H1 (cell line): ENCODE measurements at regions not wholly inside any gene's neighbourhood (a gene's known extent, or its start where the extent isn't known, plus 50 kb on each side); places are given as distances from the start of the nearest gene placed in this dataset.

ENCODE experiments used
- CTCF ChIA-PET: fragments of 300-600 bp; sonication (Branson Sonifier 250); formaldehyde crosslinking; loops from one replicate; lab custom pipeline; 2021; ENCODE audit not compliant: partially characterized antibody; lab: Charles Lee
- POLR2A ChIA-PET: fragments of 300-600 bp; sonication (Branson Sonifier 250); formaldehyde crosslinking; loops from one replicate; lab custom pipeline; 2021; ENCODE audit warnings: inconsistent platforms; ENCODE audit not compliant: partially characterized antibody; lab: Charles Lee
- DNase-seq, 2 experiments: peaks; one replicate each; pipeline versions ENCODE4 v3.0.0 to v3.0.0-alpha.2; 2010 to 2022; ENCODE audit warnings: low spot score in 2 of 2, low read depth in 1 of 2, mixed read lengths in 1 of 2
- FAIRE-seq: peaks from 2 replicates; lab custom pipeline; 2011; peaks lifted over from hg19 to GRCh38; lab: Jason Lieb, UNC
- H2AFZ ChIP-seq: 2 replicates; pipeline ENCODE4 v1.8.1; 2012; ENCODE audit warnings: low read length, inconsistent platforms
- H2AK5ac ChIP-seq: 2 replicates; pipeline ENCODE4 v1.6.1; 2013; ENCODE audit warnings: low read depth, low read length
- H2BK120ac ChIP-seq: replicated peaks from 2 replicates; pipeline ENCODE3; 2013; ENCODE audit warnings: low read depth, low read length, inconsistent platforms
- H2BK12ac ChIP-seq: 2 replicates; pipeline ENCODE4 v1.6.1; 2013; ENCODE audit warnings: low read depth, low read length
- H2BK15ac ChIP-seq: 2 replicates; pipeline ENCODE4 v1.6.1; 2013; ENCODE audit warnings: low read length
- H2BK20ac ChIP-seq: 2 replicates; pipeline ENCODE4 v1.6.1; 2013; ENCODE audit warnings: low read length
- H2BK5ac ChIP-seq: 2 replicates; pipeline ENCODE4 v1.6.1; 2013; ENCODE audit warnings: low read depth, low read length
- H3K14ac ChIP-seq: 2 replicates; pipeline ENCODE4 v1.6.1; 2013; ENCODE audit warnings: inconsistent platforms; ENCODE audit not compliant: insufficient read length
- H3K18ac ChIP-seq: 2 replicates; pipeline ENCODE4 v1.6.1; 2013; ENCODE audit warnings: low read length; ENCODE audit errors: extremely low read depth
- H3K23ac ChIP-seq: 2 replicates; pipeline ENCODE4 v1.6.1; 2013; ENCODE audit warnings: inconsistent platforms; ENCODE audit not compliant: insufficient read length
- H3K23me2 ChIP-seq: 2 replicates; pipeline ENCODE4 v1.6.1; 2013; ENCODE audit warnings: low read depth, low read length
- H3K27ac ChIP-seq: 2 replicates; pipeline ENCODE4 v1.6.1; 2011; ENCODE audit warnings: low read depth, low read length, inconsistent platforms
- H3K27me3 ChIP-seq, 4 experiments: replicated peaks in 1 of 4; 1 replicate in 1 of 4; 2 replicates in 3 of 4; pipeline versions ENCODE4 v1.6.1 to v1.8.1; 2011 to 2013; ENCODE audit warnings: low read length in 3 of 4, mild to moderate bottlenecking in 3 of 4, inconsistent platforms in 2 of 4, mixed read lengths in 2 of 4, moderate library complexity in 1 of 4; ENCODE audit not compliant: control insufficient read depth in 3 of 4, insufficient read depth in 3 of 4; ENCODE audit errors: extremely low read depth in 1 of 4
- H3K36me3 ChIP-seq, 4 experiments: 2 replicates each; pipeline versions ENCODE4 v1.6.1 to v1.8.1; 2011 to 2013; ENCODE audit warnings: mild to moderate bottlenecking in 4 of 4, low read length in 3 of 4, moderate library complexity in 2 of 4, control low read depth in 1 of 4, inconsistent platforms in 1 of 4; ENCODE audit not compliant: insufficient read depth in 4 of 4, control insufficient read depth in 2 of 4
- H3K4ac ChIP-seq: replicated peaks from 2 replicates; pipeline ENCODE3; 2013; ENCODE audit warnings: low read length, low read depth, mixed read lengths, inconsistent platforms; ENCODE audit not compliant: insufficient read length
- H3K4me1 ChIP-seq, 4 experiments: replicated peaks in 1 of 4; 1 replicate in 1 of 4; 2 replicates in 3 of 4; pipeline versions ENCODE4 v1.6.1 to v1.8.1; 2011 to 2013; ENCODE audit warnings: low read length in 3 of 4, inconsistent platforms in 2 of 4, mixed read lengths in 1 of 4; ENCODE audit not compliant: insufficient read depth in 4 of 4, control insufficient read depth in 3 of 4
- H3K4me2 ChIP-seq, 2 experiments: 2 replicates each; pipeline versions ENCODE4 v1.6.1 to v1.8.1; 2011 to 2013; ENCODE audit warnings: low read depth in 2 of 2, low read length in 2 of 2, control low read depth in 1 of 2, inconsistent platforms in 1 of 2, mild to moderate bottlenecking in 1 of 2; ENCODE audit not compliant: insufficient read depth in 1 of 2
- H3K4me3 ChIP-seq, 4 experiments: fragments of 200-600, 300-600 bp in 1 of 4; sonication (generic), shearing (Covaris generic), sonication (Bioruptor Twin) in 1 of 4; 2 replicates each; pipeline versions ENCODE4 v1.5.1 to v1.8.1; 2011 to 2016; ENCODE audit warnings: low read length in 4 of 4, low read depth in 3 of 4, control low read depth in 2 of 4, inconsistent platforms in 2 of 4, mild to moderate bottlenecking in 2 of 4, mixed read lengths in 1 of 4, moderate library complexity in 1 of 4; ENCODE audit not compliant: insufficient read depth in 2 of 4; ENCODE audit errors: extremely low read depth in 1 of 4
- H3K56ac ChIP-seq: replicated peaks from 2 replicates; pipeline ENCODE3; 2013; ENCODE audit warnings: low read depth, mild to moderate bottlenecking, mixed read lengths, low read length, inconsistent platforms; ENCODE audit not compliant: insufficient read length
- H3K79me1 ChIP-seq: 2 replicates; pipeline ENCODE4 v1.6.1; 2013; ENCODE audit warnings: low read depth, low read length, control low read depth
- H3K79me2 ChIP-seq, 2 experiments: 2 replicates each; pipeline versions ENCODE4 v1.6.1 to v1.8.1; 2012 to 2013; ENCODE audit warnings: low read length in 2 of 2, mild to moderate bottlenecking in 2 of 2, inconsistent platforms in 1 of 2; ENCODE audit not compliant: insufficient read depth in 2 of 2, control insufficient read depth in 1 of 2
- H3K9ac ChIP-seq, 4 experiments: replicated peaks in 1 of 4; 1 replicate in 1 of 4; 2 replicates in 3 of 4; pipeline versions ENCODE4 v1.6.1 to v1.8.1; 2011 to 2013; ENCODE audit warnings: low read depth in 3 of 4, low read length in 3 of 4, control low read depth in 2 of 4, mild to moderate bottlenecking in 2 of 4, moderate library complexity in 2 of 4, inconsistent platforms in 1 of 4; ENCODE audit errors: extremely low read depth in 1 of 4
- H3K9me3 ChIP-seq, 2 experiments: 2 replicates each; pipeline versions ENCODE4 v1.6.1 to v1.8.1; 2012 to 2013; ENCODE audit warnings: mild to moderate bottlenecking in 2 of 2, moderate library complexity in 2 of 2, control low read depth in 1 of 2, inconsistent platforms in 1 of 2, low read depth in 1 of 2, low read length in 1 of 2, mixed read lengths in 1 of 2; ENCODE audit not compliant: insufficient read depth in 2 of 2
- H4K20me1 ChIP-seq, 2 experiments: replicated peaks in 1 of 2; 2 replicates each; pipeline versions ENCODE3 to v1.8.1; 2011 to 2013; ENCODE audit warnings: inconsistent platforms in 2 of 2, low read length in 2 of 2, mild to moderate bottlenecking in 1 of 2; ENCODE audit not compliant: insufficient read depth in 2 of 2, control insufficient read depth in 1 of 2
- H4K5ac ChIP-seq: 2 replicates; pipeline ENCODE4 v1.6.1; 2013; ENCODE audit warnings: low read length, low read depth, mixed read lengths, inconsistent platforms; ENCODE audit not compliant: insufficient read length
- H4K8ac ChIP-seq: 2 replicates; pipeline ENCODE4 v1.8.0; 2013; ENCODE audit warnings: mild to moderate bottlenecking, moderate library complexity, low read length, inconsistent platforms; ENCODE audit not compliant: insufficient read depth; ENCODE audit errors: extremely low read depth
- H4K91ac ChIP-seq: replicated peaks from 2 replicates; pipeline ENCODE3; 2013; ENCODE audit warnings: low read length, mixed read lengths, inconsistent platforms; ENCODE audit not compliant: insufficient read length
- CBX8 ChIP-seq: fragments of 300-800, 300-1000 bp; sonication (generic); IDR thresholded peaks from 2 replicates; pipeline ENCODE4 v1.7.1; 2016; ENCODE audit warnings: low read depth, low read length, borderline replicate concordance
- KDM5A ChIP-seq: fragments of 200-600 bp; IDR thresholded peaks from 2 replicates; pipeline ENCODE4 v1.7.1; 2012; ENCODE audit warnings: mild to moderate bottlenecking, low read length, inconsistent platforms, mixed read lengths
- MAFK ChIP-seq: IDR thresholded peaks from 2 replicates; pipeline ENCODE4 v1.6.1; 2012; ENCODE audit warnings: low read depth, mild to moderate bottlenecking, improper control_type of control experiment, low read length
- RXRA ChIP-seq: IDR thresholded peaks from 2 replicates; pipeline ENCODE4 v1.6.1; 2011; ENCODE audit warnings: low read depth, mild to moderate bottlenecking, low read length, moderate library complexity; ENCODE audit not compliant: insufficient read depth
- SP4 ChIP-seq: IDR thresholded peaks from 2 replicates; pipeline ENCODE4 v1.6.1; 2012; ENCODE audit warnings: low read length, inconsistent platforms
- WGBS, 2 experiments: shearing (Covaris generic) in 1 of 2; methylation state at CpG; one replicate each; pipeline versions ENCODE4 v1.1.6 to v1.1.7; 2013 to 2015; ENCODE audit warnings: low lambda C conversion rate in 2 of 2, mixed read lengths in 2 of 2, inconsistent platforms in 1 of 2, low coverage in 1 of 2, missing lambda C conversion rate in 1 of 2; ENCODE audit not compliant: insufficient replicate concordance in 2 of 2, insufficient coverage in 1 of 2, insufficient read length in 1 of 2; ENCODE audit errors: extremely low coverage in 1 of 2, missing lambda C conversion rate in 1 of 2; 5-methylcytosine and 5-hydroxymethylcytosine counted together

DNA sequence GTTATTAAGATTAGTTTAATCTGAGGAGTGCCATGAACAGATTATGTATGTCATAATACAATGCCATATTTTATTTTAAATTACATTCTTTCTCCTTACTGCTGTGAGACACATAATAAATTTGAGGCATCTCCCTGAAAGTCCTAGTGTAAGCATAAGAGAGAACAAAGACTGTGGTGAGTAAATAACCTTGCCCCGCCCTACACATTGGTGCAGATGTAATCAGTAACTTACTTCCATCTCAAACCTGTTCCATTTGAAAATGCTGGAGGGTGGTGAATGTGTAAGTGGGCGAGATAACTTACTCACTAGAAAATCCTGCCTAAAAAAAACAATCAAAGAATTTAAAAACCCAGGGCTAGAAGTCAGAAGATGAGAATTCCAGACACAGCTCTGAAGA is 338.1 kb upstream of the SLIT2 start:
- H3K23me2 ChIP-seq: no peaks in the 10 kb centered on the region
- no peak overlapping the region for H2BK12ac ChIP-seq
- H2BK120ac ChIP-seq: no peak overlapping the region
- no peak overlapping the region for H3K14ac ChIP-seq
- DNase-seq (no peak), FAIRE-seq (no peak)
- no peak overlapping the region for H4K8ac ChIP-seq
- H2BK5ac ChIP-seq: no peak overlapping the region
- no peak overlapping the region for H3K18ac ChIP-seq
- POLR2A ChIA-PET: no interaction called here
- H3K9me3 ChIP-seq: no peaks in the 10 kb centered on the region
- no peak overlapping the region for H3K23ac ChIP-seq
- H3K79me2 ChIP-seq: no peaks in the 10 kb centered on the region
- no peak overlapping the region for H3K9ac ChIP-seq
- no peak overlapping the region for H3K27ac ChIP-seq
- no peak overlapping the region for H3K4ac ChIP-seq
- no peak overlapping the region for H3K56ac ChIP-seq
- no peak overlapping the region for H4K91ac ChIP-seq
- no peaks in the 10 kb centered on the region for H3K79me1 ChIP-seq
- no peaks in the 10 kb centered on the region for H3K36me3 ChIP-seq
- no peaks in the 10 kb centered on the region for H3K4me1 ChIP-seq
- no peaks in the 10 kb centered on the region for H4K20me1 ChIP-seq
- H3K4me2 ChIP-seq: no peak overlapping the region
- no peak overlapping the region for H2BK15ac ChIP-seq
- CTCF ChIA-PET: interaction anchor here (0.7 kb wide), 1 partner anchor 77 kb away, joined by 3 read pairs; no protein-coding TSS in a partner anchor
- H2AK5ac ChIP-seq: no peak overlapping the region
- 92% methylated on average over 2 of the region's 2 CpGs; no CpG with 5 or more reads in 1 of the 2 experiments for whole genome bisulfite sequencing, 2 experiments
- H3K4me3 ChIP-seq: no peak overlapping the region
- H4K5ac ChIP-seq: no peak overlapping the region
- no peaks in the 10 kb centered on the region for H3K27me3 ChIP-seq
- no peak overlapping the region for H2BK20ac ChIP-seq
- no peak overlapping the region for H2AFZ ChIP-seq
- TF ChIP-seq MAFK (no peak), SP4 (no peak), KDM5A (no peak), CBX8 (no peak), RXRA (no peak)
